Neural cell (in vitro differentiated cells): ENCODE measurements at regions not wholly inside any gene's neighbourhood (a gene's known extent, or its start where the extent isn't known, plus 50 kb on each side); places are given as distances from the start of the nearest gene placed in this dataset.

Source experiments
- H2AFZ ChIP-seq: fragments of 200-600, 300-800 bp; sonication (generic), shearing (Covaris generic); 2 replicates; pipeline ENCODE4 v1.6.0; 2014; ENCODE audit warnings: low read depth, mild to moderate bottlenecking, antibody characterized with exemption, low read length, moderate library complexity
- H3F3A ChIP-seq: fragments of 200-600 bp; shearing (Covaris generic); 2 replicates; pipeline ENCODE4 v1.6.1; 2016; ENCODE audit warnings: mild to moderate bottlenecking, moderate library complexity, mixed read lengths, antibody characterized with exemption, low read length; ENCODE audit not compliant: insufficient read depth, poor library complexity, severe bottlenecking
- H3K27ac ChIP-seq: fragments of 200-600, 300-800 bp; sonication (generic), shearing (Covaris generic); 2 replicates; pipeline ENCODE4 v1.5.1; 2014; ENCODE audit warnings: mild to moderate bottlenecking, low read length, moderate library complexity
- H3K27me3 ChIP-seq: fragments of 300-800, 200-600 bp; sonication (generic), shearing (Covaris generic); 2 replicates; pipeline ENCODE4 v1.6.0; 2014; ENCODE audit warnings: mild to moderate bottlenecking, low read depth, low read length, moderate library complexity; ENCODE audit not compliant: insufficient read depth
- H3K36me3 ChIP-seq: fragments of 300-800, 200-600 bp; sonication (generic), shearing (Covaris generic); 2 replicates; pipeline ENCODE4 v1.5.1; 2014; ENCODE audit warnings: mild to moderate bottlenecking, antibody characterized with exemption, low read length, moderate library complexity; ENCODE audit not compliant: insufficient read depth
- H3K4me2 ChIP-seq: fragments of 300-800, 200-600 bp; sonication (generic), shearing (Covaris generic); 2 replicates; pipeline ENCODE4 v1.6.0; 2014; ENCODE audit warnings: mild to moderate bottlenecking, low read length
- H3K4me3 ChIP-seq: fragments of 300-800, 200-600 bp; sonication (generic), shearing (Covaris generic); 2 replicates; pipeline ENCODE4 v1.5.1; 2014; ENCODE audit warnings: mild to moderate bottlenecking, low read length, moderate library complexity
- H3K79me2 ChIP-seq: fragments of 200-600 bp; shearing (Covaris generic); replicated peaks from 2 replicates; pipeline ENCODE4 v1.6.0; 2014; ENCODE audit warnings: mild to moderate bottlenecking, low read length, moderate library complexity; ENCODE audit not compliant: insufficient read depth
- H3K9ac ChIP-seq: fragments of 300-800, 200-600 bp; sonication (generic), shearing (Covaris generic); 2 replicates; pipeline ENCODE4 v1.6.1; 2016; ENCODE audit warnings: mild to moderate bottlenecking, low read length, mixed read lengths
- H3K9me2 ChIP-seq: fragments of 200-600 bp; shearing (Covaris generic); 2 replicates; pipeline ENCODE4 v1.6.1; 2016; ENCODE audit warnings: mild to moderate bottlenecking, low read length, mixed read lengths; ENCODE audit not compliant: insufficient read depth
- H3K9me3 ChIP-seq: fragments of 200-600, 300-800 bp; sonication (generic), shearing (Covaris generic); 2 replicates; pipeline ENCODE4 v1.6.1; 2016; ENCODE audit warnings: mild to moderate bottlenecking, mixed run types, low read length, moderate library complexity, mixed read lengths
- H4K20me1 ChIP-seq: fragments of 200-600 bp; shearing (Covaris generic); 2 replicates; pipeline ENCODE4 v1.6.1; 2016; ENCODE audit warnings: mild to moderate bottlenecking, mixed run types; ENCODE audit not compliant: insufficient read depth
- EP300 ChIP-seq: fragments of 450-650 bp; conservative IDR thresholded peaks from 2 replicates; pipeline ENCODE4 v1.6.1; 2014; ENCODE audit warnings: antibody characterized with exemption, mild to moderate bottlenecking, moderate library complexity; ENCODE audit not compliant: poor library complexity, severe bottlenecking
- EZH2 ChIP-seq: fragments of 200-600, 300-800 bp; shearing (Covaris generic), sonication (generic); IDR thresholded peaks from 2 replicates; pipeline ENCODE4 v1.6.1; 2014; ENCODE audit warnings: antibody characterized with exemption, low read length, borderline replicate concordance, mild to moderate bottlenecking; ENCODE audit not compliant: insufficient read depth, poor library complexity, severe bottlenecking
- MXI1 ChIP-seq: fragments of 450-650 bp; conservative IDR thresholded peaks from 2 replicates; pipeline ENCODE4 v1.6.1; 2014; ENCODE audit warnings: antibody characterized with exemption, mild to moderate bottlenecking; ENCODE audit not compliant: poor library complexity, severe bottlenecking
- POLR2AphosphoS5 ChIP-seq: IDR thresholded peaks from 2 replicates; pipeline ENCODE4 v1.6.1; 2012
- RAD21 ChIP-seq: fragments of 450-650 bp; conservative IDR thresholded peaks from 2 replicates; pipeline ENCODE4 v1.6.1; 2014; ENCODE audit warnings: antibody characterized with exemption, mild to moderate bottlenecking, moderate library complexity
- SMC3 ChIP-seq: fragments of 450-650 bp; conservative IDR thresholded peaks from 2 replicates; pipeline ENCODE4 v1.6.1; 2014; ENCODE audit warnings: antibody characterized with exemption, mild to moderate bottlenecking, moderate library complexity; ENCODE audit not compliant: poor library complexity
- TAF1 ChIP-seq: IDR thresholded peaks from 2 replicates; pipeline ENCODE4 v1.6.1; 2012; ENCODE audit warnings: low read depth
- TF ChIP-seq, protein P1 (sequence below): IDR thresholded peaks from 2 replicates; pipeline ENCODE4 v1.6.1; 2012; ENCODE audit warnings: borderline replicate concordance
- TF ChIP-seq, protein P2 (sequence below): fragments of 450-650 bp; IDR thresholded peaks from 2 replicates; pipeline ENCODE4 v1.5.1; 2014; ENCODE audit warnings: antibody characterized with exemption, mild to moderate bottlenecking, moderate library complexity; ENCODE audit not compliant: poor library complexity, severe bottlenecking

DNA sequence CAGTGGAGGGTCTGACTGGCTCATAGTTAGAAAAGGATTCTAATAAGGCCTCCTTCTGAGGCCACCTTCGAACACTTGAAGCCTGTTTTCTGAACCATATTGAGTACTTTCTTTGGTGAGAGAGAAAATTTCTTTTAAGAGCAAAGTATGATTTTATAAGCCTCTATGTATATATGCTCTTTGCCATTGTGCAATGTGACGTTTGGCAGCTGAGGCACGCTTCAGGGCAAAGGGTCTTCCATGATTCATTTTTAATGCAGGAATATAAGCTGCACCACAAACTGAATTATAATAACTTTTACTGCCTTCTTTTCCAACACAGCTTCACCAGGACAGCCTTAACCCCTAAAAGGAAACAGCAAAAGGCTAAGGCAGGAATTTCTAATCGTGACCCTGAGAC lies 154.4 kb downstream of the TTLL2 start:
- Histone ChIP-seq H4K20me1 (no peaks in the 10 kb centered on the region), H3K27ac (no peak overlapping the region), H3K27me3 (no peaks in the 10 kb centered on the region), H2AFZ (no peak overlapping the region), H3K79me2 (no peaks in the 10 kb centered on the region), H3K36me3 (no peaks in the 10 kb centered on the region), H3K9ac (no peak overlapping the region), H3F3A (no peaks in the 10 kb centered on the region), H3K9me2 (no peaks in the 10 kb centered on the region), H3K9me3 (no peaks in the 10 kb centered on the region), H3K4me2 (no peak overlapping the region), H3K4me3 (no peak overlapping the region)
- TF ChIP-seq EZH2 (no peak), RAD21 (no peak), EP300 (no peak), MXI1 (no peak), POLR2AphosphoS5 (no peak), SMC3 (no peak), TAF1 (no peak)
- TF ChIP-seq, protein P1, sequence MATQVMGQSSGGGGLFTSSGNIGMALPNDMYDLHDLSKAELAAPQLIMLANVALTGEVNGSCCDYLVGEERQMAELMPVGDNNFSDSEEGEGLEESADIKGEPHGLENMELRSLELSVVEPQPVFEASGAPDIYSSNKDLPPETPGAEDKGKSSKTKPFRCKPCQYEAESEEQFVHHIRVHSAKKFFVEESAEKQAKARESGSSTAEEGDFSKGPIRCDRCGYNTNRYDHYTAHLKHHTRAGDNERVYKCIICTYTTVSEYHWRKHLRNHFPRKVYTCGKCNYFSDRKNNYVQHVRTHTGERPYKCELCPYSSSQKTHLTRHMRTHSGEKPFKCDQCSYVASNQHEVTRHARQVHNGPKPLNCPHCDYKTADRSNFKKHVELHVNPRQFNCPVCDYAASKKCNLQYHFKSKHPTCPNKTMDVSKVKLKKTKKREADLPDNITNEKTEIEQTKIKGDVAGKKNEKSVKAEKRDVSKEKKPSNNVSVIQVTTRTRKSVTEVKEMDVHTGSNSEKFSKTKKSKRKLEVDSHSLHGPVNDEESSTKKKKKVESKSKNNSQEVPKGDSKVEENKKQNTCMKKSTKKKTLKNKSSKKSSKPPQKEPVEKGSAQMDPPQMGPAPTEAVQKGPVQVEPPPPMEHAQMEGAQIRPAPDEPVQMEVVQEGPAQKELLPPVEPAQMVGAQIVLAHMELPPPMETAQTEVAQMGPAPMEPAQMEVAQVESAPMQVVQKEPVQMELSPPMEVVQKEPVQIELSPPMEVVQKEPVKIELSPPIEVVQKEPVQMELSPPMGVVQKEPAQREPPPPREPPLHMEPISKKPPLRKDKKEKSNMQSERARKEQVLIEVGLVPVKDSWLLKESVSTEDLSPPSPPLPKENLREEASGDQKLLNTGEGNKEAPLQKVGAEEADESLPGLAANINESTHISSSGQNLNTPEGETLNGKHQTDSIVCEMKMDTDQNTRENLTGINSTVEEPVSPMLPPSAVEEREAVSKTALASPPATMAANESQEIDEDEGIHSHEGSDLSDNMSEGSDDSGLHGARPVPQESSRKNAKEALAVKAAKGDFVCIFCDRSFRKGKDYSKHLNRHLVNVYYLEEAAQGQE: no peak
- TF ChIP-seq, protein P2, sequence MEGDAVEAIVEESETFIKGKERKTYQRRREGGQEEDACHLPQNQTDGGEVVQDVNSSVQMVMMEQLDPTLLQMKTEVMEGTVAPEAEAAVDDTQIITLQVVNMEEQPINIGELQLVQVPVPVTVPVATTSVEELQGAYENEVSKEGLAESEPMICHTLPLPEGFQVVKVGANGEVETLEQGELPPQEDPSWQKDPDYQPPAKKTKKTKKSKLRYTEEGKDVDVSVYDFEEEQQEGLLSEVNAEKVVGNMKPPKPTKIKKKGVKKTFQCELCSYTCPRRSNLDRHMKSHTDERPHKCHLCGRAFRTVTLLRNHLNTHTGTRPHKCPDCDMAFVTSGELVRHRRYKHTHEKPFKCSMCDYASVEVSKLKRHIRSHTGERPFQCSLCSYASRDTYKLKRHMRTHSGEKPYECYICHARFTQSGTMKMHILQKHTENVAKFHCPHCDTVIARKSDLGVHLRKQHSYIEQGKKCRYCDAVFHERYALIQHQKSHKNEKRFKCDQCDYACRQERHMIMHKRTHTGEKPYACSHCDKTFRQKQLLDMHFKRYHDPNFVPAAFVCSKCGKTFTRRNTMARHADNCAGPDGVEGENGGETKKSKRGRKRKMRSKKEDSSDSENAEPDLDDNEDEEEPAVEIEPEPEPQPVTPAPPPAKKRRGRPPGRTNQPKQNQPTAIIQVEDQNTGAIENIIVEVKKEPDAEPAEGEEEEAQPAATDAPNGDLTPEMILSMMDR: no peak

DNA sequence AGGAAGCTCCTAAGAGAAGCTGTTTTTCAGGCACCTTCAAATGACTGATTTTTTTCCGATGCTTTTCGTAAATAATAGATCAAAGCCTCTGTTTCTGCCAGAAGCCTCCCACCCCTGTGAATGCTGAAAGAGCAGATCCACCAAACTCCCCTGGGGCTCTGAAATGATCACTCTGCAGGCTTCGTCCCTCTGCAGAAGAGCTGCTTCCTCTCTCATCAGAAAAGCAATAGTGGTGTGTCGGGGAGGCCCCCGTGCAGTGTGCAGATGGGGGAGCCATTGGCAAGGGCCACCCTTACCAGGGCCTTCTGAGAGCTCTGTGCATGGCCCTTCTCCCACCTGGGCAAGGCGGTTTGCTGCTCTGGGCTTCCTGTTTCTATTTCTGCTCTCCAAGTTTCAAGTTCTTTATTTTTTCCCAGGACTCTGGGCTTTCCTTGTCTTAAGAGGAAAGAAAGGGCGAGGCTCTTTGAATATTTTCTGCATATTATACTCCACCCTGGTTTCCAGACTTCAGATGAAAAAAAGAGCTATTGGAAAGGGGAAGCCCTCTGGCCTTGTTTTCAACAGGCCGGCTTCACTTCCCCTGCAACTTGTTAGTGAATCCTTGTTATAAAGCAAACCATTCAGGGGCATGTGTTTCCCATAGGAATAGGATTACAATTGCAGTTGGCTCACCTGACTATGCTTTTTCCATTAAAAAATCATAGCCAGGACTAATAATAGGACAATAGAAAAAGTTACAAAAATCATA lies 155.2 kb downstream of the TTLL2 start:
- Histone ChIP-seq H3K9me2 (no peaks in the 10 kb centered on the region), H3K79me2 (no peaks in the 10 kb centered on the region), H3K9me3 (no peaks in the 10 kb centered on the region), H3K36me3 (no peaks in the 10 kb centered on the region), H3K27me3 (no peaks in the 10 kb centered on the region), H2AFZ (no peak overlapping the region), H3F3A (no peaks in the 10 kb centered on the region), H3K27ac (no peak overlapping the region), H3K4me3 (no peak overlapping the region), H3K9ac (no peak overlapping the region), H4K20me1 (no peaks in the 10 kb centered on the region), H3K4me2 (no peak overlapping the region)
- TF ChIP-seq, protein P2: no peak
- TF ChIP-seq TAF1 (no peak), EP300 (no peak), POLR2AphosphoS5 (no peak), SMC3 (no peak), RAD21 (no peak), EZH2 (no peak), MXI1 (no peak)
- TF ChIP-seq, protein P1: no peak
